ENCODE measurements at regions not wholly inside any gene's neighbourhood (a gene's known extent, or its start where the extent isn't known, plus 50 kb on each side); places are given as distances from the start of the nearest gene placed in this dataset.

DNA sequence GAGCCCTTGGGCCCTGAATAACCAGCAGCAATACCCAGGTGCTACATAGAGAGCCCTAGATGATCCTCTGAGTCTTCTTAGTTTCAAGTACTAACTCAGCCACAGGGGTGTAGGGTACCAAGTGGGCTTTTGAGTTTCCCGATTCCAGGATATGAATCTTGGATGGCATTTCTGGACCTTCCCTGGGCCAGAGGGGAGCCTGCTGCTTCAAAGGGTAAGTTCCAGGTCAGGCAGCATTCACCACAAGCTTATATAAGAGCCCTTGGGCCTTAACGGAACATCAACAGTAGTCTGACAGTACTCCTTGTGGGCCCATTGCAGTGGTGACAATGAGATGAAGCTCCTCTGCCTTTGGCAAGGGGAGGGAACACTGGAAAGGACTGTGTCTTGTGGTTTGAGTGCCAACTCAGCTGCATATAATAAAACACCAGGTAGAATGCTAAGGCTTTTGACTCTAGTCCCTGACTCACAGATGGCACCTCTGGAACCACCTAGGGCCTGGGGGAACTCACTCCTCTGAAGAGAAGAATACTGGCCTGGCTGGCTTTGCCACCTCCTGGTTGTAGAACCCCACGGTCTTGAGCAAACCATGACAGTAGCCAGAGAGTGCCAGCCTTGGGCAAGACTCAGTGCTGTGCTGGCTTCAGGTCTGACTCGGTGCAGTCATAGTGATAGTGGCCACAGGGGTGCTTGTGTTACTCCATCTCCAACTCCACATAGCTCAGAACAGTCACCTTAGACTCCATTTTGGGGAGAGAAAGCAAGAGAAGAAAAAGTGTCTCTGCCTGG is 235.7 kb downstream of the AKAIN1 start:
- no peak overlapping the region for H3K4me3 ChIP-seq (ENCODE audit: low read depth in 1 of 3, low read length in 3 of 3)
- no peak overlapping the region for H3K9ac ChIP-seq (ENCODE audit: low read depth in 1 of 2, low read length in 2 of 2)
- no peak for DNase-seq (ENCODE audit: low spot score)
- H3K27me3 ChIP-seq (ENCODE audit: control insufficient read depth in 4 of 4, insufficient read depth in 4 of 4, low read length in 3 of 4) = no peaks in the 10 kb centered on the region
- H3K36me3 ChIP-seq (ENCODE audit: control insufficient read depth in 4 of 4, insufficient read depth in 3 of 4, low read depth in 1 of 4, low read length in 3 of 4) = no peaks in the 10 kb centered on the region
- WGBS = 84% methylated on average over 4 of the region's 4 CpGs
- no peak for TF ChIP-seq SP1 (IDR thresholded peaks at IDR 0.05)
- TF ChIP-seq YY1 (IDR thresholded peaks at IDR 0.05) = no peak
- TF ChIP-seq RXRA (IDR thresholded peaks at IDR 0.05) = no peak
- TF ChIP-seq, protein P1, sequence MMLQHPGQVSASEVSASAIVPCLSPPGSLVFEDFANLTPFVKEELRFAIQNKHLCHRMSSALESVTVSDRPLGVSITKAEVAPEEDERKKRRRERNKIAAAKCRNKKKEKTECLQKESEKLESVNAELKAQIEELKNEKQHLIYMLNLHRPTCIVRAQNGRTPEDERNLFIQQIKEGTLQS (IDR thresholded peaks at IDR 0.05) = no peak
- TF ChIP-seq, protein P2, sequence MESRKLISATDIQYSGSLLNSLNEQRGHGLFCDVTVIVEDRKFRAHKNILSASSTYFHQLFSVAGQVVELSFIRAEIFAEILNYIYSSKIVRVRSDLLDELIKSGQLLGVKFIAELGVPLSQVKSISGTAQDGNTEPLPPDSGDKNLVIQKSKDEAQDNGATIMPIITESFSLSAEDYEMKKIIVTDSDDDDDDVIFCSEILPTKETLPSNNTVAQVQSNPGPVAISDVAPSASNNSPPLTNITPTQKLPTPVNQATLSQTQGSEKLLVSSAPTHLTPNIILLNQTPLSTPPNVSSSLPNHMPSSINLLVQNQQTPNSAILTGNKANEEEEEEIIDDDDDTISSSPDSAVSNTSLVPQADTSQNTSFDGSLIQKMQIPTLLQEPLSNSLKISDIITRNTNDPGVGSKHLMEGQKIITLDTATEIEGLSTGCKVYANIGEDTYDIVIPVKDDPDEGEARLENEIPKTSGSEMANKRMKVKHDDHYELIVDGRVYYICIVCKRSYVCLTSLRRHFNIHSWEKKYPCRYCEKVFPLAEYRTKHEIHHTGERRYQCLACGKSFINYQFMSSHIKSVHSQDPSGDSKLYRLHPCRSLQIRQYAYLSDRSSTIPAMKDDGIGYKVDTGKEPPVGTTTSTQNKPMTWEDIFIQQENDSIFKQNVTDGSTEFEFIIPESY (IDR thresholded peaks at IDR 0.05) = no peak
- TF ChIP-seq, protein P3, sequence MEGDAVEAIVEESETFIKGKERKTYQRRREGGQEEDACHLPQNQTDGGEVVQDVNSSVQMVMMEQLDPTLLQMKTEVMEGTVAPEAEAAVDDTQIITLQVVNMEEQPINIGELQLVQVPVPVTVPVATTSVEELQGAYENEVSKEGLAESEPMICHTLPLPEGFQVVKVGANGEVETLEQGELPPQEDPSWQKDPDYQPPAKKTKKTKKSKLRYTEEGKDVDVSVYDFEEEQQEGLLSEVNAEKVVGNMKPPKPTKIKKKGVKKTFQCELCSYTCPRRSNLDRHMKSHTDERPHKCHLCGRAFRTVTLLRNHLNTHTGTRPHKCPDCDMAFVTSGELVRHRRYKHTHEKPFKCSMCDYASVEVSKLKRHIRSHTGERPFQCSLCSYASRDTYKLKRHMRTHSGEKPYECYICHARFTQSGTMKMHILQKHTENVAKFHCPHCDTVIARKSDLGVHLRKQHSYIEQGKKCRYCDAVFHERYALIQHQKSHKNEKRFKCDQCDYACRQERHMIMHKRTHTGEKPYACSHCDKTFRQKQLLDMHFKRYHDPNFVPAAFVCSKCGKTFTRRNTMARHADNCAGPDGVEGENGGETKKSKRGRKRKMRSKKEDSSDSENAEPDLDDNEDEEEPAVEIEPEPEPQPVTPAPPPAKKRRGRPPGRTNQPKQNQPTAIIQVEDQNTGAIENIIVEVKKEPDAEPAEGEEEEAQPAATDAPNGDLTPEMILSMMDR (IDR thresholded peaks at IDR 0.05; ENCODE audit: low read depth, low read length, missing input control) = no peak
- TF ChIP-seq FOXA2 (IDR thresholded peaks at IDR 0.05) = no peak
- H3K4me1 ChIP-seq (ENCODE audit: control insufficient read depth in 4 of 4, insufficient read depth in 4 of 4, low read length in 3 of 4) = no peaks in the 10 kb centered on the region
- peaks cover 0 to 1% (median 0%) of the 10 kb centered on the region in 4 donors for H3K9me3 ChIP-seq (ENCODE audit: control insufficient read depth in 4 of 4, low read length in 3 of 4)
- H3K27ac ChIP-seq (ENCODE audit: low read depth in 1 of 2, low read length in 2 of 2) = no peak overlapping the region

DNA sequence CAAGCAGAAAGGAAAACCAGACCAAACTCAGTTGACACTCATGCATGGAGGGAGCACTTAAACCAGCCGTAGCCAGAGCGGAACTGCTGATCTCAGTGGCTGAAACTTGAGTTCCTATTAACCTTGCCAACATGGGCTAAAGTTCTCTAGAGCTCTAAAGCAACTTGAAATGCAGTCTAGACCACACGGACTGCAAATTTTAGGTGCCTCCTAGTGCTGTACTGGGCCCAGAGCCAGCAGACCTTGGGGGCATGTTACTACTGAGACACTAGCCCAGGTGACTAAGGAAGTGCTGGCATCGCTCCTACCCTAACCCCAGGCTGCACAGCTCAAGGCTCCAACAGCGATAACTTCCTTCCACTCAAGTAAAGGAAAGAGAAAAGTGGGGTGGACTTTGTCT is 236.5 kb downstream of the AKAIN1 start:
- Histone ChIP-seq H3K9ac (ENCODE audit: low read depth in 1 of 2, low read length in 2 of 2) (no peak overlapping the region), H3K27ac (ENCODE audit: low read depth in 1 of 2, low read length in 2 of 2) (no peak overlapping the region), H3K27me3 (ENCODE audit: control insufficient read depth in 4 of 4, insufficient read depth in 4 of 4, low read length in 3 of 4) (no peaks in the 10 kb centered on the region), H3K4me1 (ENCODE audit: control insufficient read depth in 4 of 4, insufficient read depth in 4 of 4, low read length in 3 of 4) (no peaks in the 10 kb centered on the region), H3K4me3 (ENCODE audit: low read depth in 1 of 3, low read length in 3 of 3) (no peak overlapping the region), H3K36me3 (ENCODE audit: control insufficient read depth in 4 of 4, insufficient read depth in 3 of 4, low read depth in 1 of 4, low read length in 3 of 4) (no peaks in the 10 kb centered on the region), H3K9me3 (ENCODE audit: control insufficient read depth in 4 of 4, low read length in 3 of 4) (no peaks in the 10 kb centered on the region)
- 88% methylated on average over 5 of the region's 5 CpGs for WGBS
- TF ChIP-seq, protein P4, sequence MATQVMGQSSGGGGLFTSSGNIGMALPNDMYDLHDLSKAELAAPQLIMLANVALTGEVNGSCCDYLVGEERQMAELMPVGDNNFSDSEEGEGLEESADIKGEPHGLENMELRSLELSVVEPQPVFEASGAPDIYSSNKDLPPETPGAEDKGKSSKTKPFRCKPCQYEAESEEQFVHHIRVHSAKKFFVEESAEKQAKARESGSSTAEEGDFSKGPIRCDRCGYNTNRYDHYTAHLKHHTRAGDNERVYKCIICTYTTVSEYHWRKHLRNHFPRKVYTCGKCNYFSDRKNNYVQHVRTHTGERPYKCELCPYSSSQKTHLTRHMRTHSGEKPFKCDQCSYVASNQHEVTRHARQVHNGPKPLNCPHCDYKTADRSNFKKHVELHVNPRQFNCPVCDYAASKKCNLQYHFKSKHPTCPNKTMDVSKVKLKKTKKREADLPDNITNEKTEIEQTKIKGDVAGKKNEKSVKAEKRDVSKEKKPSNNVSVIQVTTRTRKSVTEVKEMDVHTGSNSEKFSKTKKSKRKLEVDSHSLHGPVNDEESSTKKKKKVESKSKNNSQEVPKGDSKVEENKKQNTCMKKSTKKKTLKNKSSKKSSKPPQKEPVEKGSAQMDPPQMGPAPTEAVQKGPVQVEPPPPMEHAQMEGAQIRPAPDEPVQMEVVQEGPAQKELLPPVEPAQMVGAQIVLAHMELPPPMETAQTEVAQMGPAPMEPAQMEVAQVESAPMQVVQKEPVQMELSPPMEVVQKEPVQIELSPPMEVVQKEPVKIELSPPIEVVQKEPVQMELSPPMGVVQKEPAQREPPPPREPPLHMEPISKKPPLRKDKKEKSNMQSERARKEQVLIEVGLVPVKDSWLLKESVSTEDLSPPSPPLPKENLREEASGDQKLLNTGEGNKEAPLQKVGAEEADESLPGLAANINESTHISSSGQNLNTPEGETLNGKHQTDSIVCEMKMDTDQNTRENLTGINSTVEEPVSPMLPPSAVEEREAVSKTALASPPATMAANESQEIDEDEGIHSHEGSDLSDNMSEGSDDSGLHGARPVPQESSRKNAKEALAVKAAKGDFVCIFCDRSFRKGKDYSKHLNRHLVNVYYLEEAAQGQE (IDR thresholded peaks at IDR 0.05) = no peak
- no peak for TF ChIP-seq FOXA1 (IDR thresholded peaks at IDR 0.05)
- no peak for TF ChIP-seq NR2F2 (IDR thresholded peaks at IDR 0.05)
- TF ChIP-seq HNF4A (conservative IDR thresholded peaks at IDR 0.05) = no peak
- TF ChIP-seq, protein P3 (IDR thresholded peaks at IDR 0.05; ENCODE audit: low read depth, low read length, missing input control) = no peak
- TF ChIP-seq FOXA2 (IDR thresholded peaks at IDR 0.05) = no peak
- TF ChIP-seq, protein P1 (IDR thresholded peaks at IDR 0.05) = no peak
- TF ChIP-seq, protein P2 (IDR thresholded peaks at IDR 0.05) = no peak
- no peak for TF ChIP-seq HNF4G (IDR thresholded peaks at IDR 0.05)
- TF ChIP-seq, protein P5, sequence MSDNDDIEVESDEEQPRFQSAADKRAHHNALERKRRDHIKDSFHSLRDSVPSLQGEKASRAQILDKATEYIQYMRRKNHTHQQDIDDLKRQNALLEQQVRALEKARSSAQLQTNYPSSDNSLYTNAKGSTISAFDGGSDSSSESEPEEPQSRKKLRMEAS (IDR thresholded peaks at IDR 0.05) = no peak
- TF ChIP-seq TAF1 (conservative IDR thresholded peaks at IDR 0.05) = no peak
- TF ChIP-seq YY1 (IDR thresholded peaks at IDR 0.05) = no peak
- TF ChIP-seq GABPA (IDR thresholded peaks at IDR 0.05 in 1 of 2, conservative IDR thresholded peaks at IDR 0.05 in 1 of 2) = no peak
- TF ChIP-seq RXRA (IDR thresholded peaks at IDR 0.05) = no peak
- TF ChIP-seq JUND (IDR thresholded peaks at IDR 0.05) = no peak
- TF ChIP-seq EGR1 (IDR thresholded peaks at IDR 0.05; ENCODE audit: low read depth in 2 of 2) = no peak
- TF ChIP-seq SP1 (IDR thresholded peaks at IDR 0.05) = no peak
- DNase-seq (ENCODE audit: low spot score) = no peak

Data from liver (tissue), 8 donors.